HUDEP-2 (cell line): ENCODE measurements at regions not wholly inside any gene's neighbourhood (a gene's known extent, or its start where the extent isn't known, plus 50 kb on each side); places are given as distances from the start of the nearest gene placed in this dataset.

Source experiments
- DNase-seq, 76 experiments: peaks; one replicate each; lab custom pipeline; 2025; ENCODE audit not compliant: unreplicated experiment in 76 of 76; lab: John Stamatoyannopoulos, UW

GRCh38 chrY:14139521-14139920, 83.5 kb downstream of the VCY1B start:
- no peak for DNase-seq

- no peak for DNase-seq
These were observed 89.6 kb downstream of the VCY1B start for GRCh38 chrY:14145614-14146013.

GRCh38 chrY:14182776-14183175, 126.7 kb downstream of the VCY1B start:
- DNase-seq: no peak

- DNase-seq: no peak
These were observed 166.0 kb downstream of the VCY1B start for GRCh38 chrY:14222014-14222413.

- DNase-seq: peak in 2 of 76 experiments; percentile 0
These were observed 175.7 kb downstream of the VCY1B start for GRCh38 chrY:14231703-14232102.

GRCh38 chrY:14235070-14235469, 179.0 kb downstream of the VCY1B start:
- DNase-seq: no peak

- DNase-seq: no peak
These were observed 182.2 kb downstream of the VCY1B start for GRCh38 chrY:14238277-14238676.

- DNase-seq: no peak
These were observed 190.9 kb downstream of the VCY1B start for GRCh38 chrY:14246948-14247347.

GRCh38 chrY:14248878-14249576, 193.0 kb downstream of the VCY1B start:
- DNase-seq: no peak

GRCh38 chrY:14255965-14256816, 200.2 kb downstream of the VCY1B start:
- no peak for DNase-seq

- no peak for DNase-seq
These were observed 200.8 kb downstream of the VCY1B start for GRCh38 chrY:14256817-14257168.

GRCh38 chrY:14277029-14277428, 221.0 kb downstream of the VCY1B start:
- DNase-seq: no peak

- no peak for DNase-seq
These were observed 233.5 kb upstream of the NLGN4Y start for GRCh38 chrY:14290656-14291375.

GRCh38 chrY:14292382-14292781, 231.9 kb upstream of the NLGN4Y start:
- DNase-seq: no peak

- DNase-seq: no peak
These were observed 223.6 kb upstream of the NLGN4Y start for GRCh38 chrY:14300775-14301174.

GRCh38 chrY:14301552-14301951, 222.8 kb upstream of the NLGN4Y start:
- DNase-seq: no peak

GRCh38 chrY:14328677-14329345, 195.5 kb upstream of the NLGN4Y start:
- peak in 1 of 76 experiments; percentile 0 for DNase-seq

- DNase-seq: no peak
These were observed 194.0 kb upstream of the NLGN4Y start for GRCh38 chrY:14330362-14330761.

GRCh38 chrY:14339524-14339923, 184.8 kb upstream of the NLGN4Y start:
- DNase-seq: no peak

GRCh38 chrY:14340459-14341143, 183.7 kb upstream of the NLGN4Y start:
- no peak for DNase-seq
